ENCODE measurements at regions not wholly inside any gene's neighbourhood (a gene's known extent, or its start where the extent isn't known, plus 50 kb on each side); places are given as distances from the start of the nearest gene placed in this dataset.

GRCh38 chr14:96961895-96962294, 164.7 kb downstream of the VRK1 start:
- no peak for DNase-seq (ENCODE audit: insufficient read length, low spot score)
- no peak for TF ChIP-seq POLR2A (IDR thresholded peaks at IDR 0.05; ENCODE audit: low read depth, low read length)
- no peak for FAIRE-seq

- TF ChIP-seq POLR2A (IDR thresholded peaks at IDR 0.05; ENCODE audit: low read depth, low read length) = no peak
- FAIRE-seq = no peak
- no peak for DNase-seq (ENCODE audit: insufficient read length, low spot score)
These were observed 165.2 kb downstream of the VRK1 start for GRCh38 chr14:96962337-96962736.

- TF ChIP-seq POLR2A (IDR thresholded peaks at IDR 0.05; ENCODE audit: low read depth, low read length) = no peak
- no peak for FAIRE-seq
- no peak for DNase-seq (ENCODE audit: insufficient read length, low spot score)
These were observed 167.7 kb downstream of the VRK1 start for GRCh38 chr14:96964726-96965415.

- TF ChIP-seq POLR2A (IDR thresholded peaks at IDR 0.05; ENCODE audit: low read depth, low read length) = no peak
- no peak for FAIRE-seq
- no peak for DNase-seq (ENCODE audit: insufficient read length, low spot score)
These were observed 168.9 kb downstream of the VRK1 start for GRCh38 chr14:96965885-96966595.

GRCh38 chr14:96975116-96975515, 177.9 kb downstream of the VRK1 start:
- no peak for FAIRE-seq
- no peak for DNase-seq (ENCODE audit: insufficient read length, low spot score)
- TF ChIP-seq POLR2A (IDR thresholded peaks at IDR 0.05; ENCODE audit: low read depth, low read length) = no peak

- no peak for DNase-seq (ENCODE audit: insufficient read length, low spot score)
- FAIRE-seq = no peak
- TF ChIP-seq POLR2A (IDR thresholded peaks at IDR 0.05; ENCODE audit: low read depth, low read length) = no peak
These were observed 181.5 kb downstream of the VRK1 start for GRCh38 chr14:96978525-96979272.

GRCh38 chr14:96979611-96980074, 182.5 kb downstream of the VRK1 start:
- DNase-seq (ENCODE audit: insufficient read length, low spot score) (no peak), FAIRE-seq (no peak)
- TF ChIP-seq POLR2A (IDR thresholded peaks at IDR 0.05; ENCODE audit: low read depth, low read length) = no peak

GRCh38 chr14:96980835-96981234, 183.7 kb downstream of the VRK1 start:
- FAIRE-seq (no peak), DNase-seq (ENCODE audit: insufficient read length, low spot score) (no peak)

GRCh38 chr14:96986256-96987085, 189.3 kb downstream of the VRK1 start:
- FAIRE-seq (no peak), DNase-seq (ENCODE audit: insufficient read length, low spot score) (no peak)
- TF ChIP-seq POLR2A (IDR thresholded peaks at IDR 0.05; ENCODE audit: low read depth, low read length) = no peak

More at GRCh38 chr14:96980835-96981234, 183.7 kb downstream of the VRK1 start:
- no peak for TF ChIP-seq POLR2A (IDR thresholded peaks at IDR 0.05; ENCODE audit: low read depth, low read length)

GRCh38 chr14:96987086-96987474, 189.9 kb downstream of the VRK1 start:
- no peak for TF ChIP-seq POLR2A (IDR thresholded peaks at IDR 0.05; ENCODE audit: low read depth, low read length)
- no peak for FAIRE-seq

GRCh38 chr14:96987771-96988170, 190.6 kb downstream of the VRK1 start:
- FAIRE-seq (no peak), DNase-seq (ENCODE audit: insufficient read length, low spot score) (no peak)
- no peak for TF ChIP-seq POLR2A (IDR thresholded peaks at IDR 0.05; ENCODE audit: low read depth, low read length)

More at GRCh38 chr14:96987086-96987474, 189.9 kb downstream of the VRK1 start:
- no peak for DNase-seq (ENCODE audit: insufficient read length, low spot score)

GRCh38 chr14:96989306-96989705, 192.1 kb downstream of the VRK1 start:
- DNase-seq (ENCODE audit: insufficient read length, low spot score) (no peak), FAIRE-seq (no peak)
- TF ChIP-seq POLR2A (IDR thresholded peaks at IDR 0.05; ENCODE audit: low read depth, low read length) = no peak

- no peak for FAIRE-seq
- no peak for TF ChIP-seq POLR2A (IDR thresholded peaks at IDR 0.05; ENCODE audit: low read depth, low read length)
- DNase-seq (ENCODE audit: insufficient read length, low spot score) = no peak
These were observed 194.0 kb downstream of the VRK1 start for GRCh38 chr14:96991226-96991625.

Measured in H54 (cell line).